ENCODE measurements at regions not wholly inside any gene's neighbourhood (a gene's known extent, or its start where the extent isn't known, plus 50 kb on each side); places are given as distances from the start of the nearest gene placed in this dataset.
"Not testable (repeated sequence)": the region's sequence is repeated elsewhere in the genome, so short reads cannot be mapped to it uniquely, and the experiment has no call there.

DNA sequence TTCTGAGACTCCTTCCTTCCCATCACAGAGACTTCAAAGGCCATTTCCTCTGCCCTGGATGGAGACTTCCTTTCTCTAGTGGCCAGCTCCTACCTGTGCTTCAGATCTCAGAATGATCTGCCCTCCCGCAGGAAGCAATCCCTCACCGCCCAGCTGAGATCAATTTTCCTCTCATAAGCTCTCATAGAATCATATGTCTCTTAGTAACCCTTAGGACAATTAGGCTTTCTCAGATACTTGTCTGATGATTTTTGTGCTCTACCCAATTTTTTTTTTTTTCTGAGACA, 212.6 kb upstream of the PRSS58 start:
- no peak for DNase-seq (ENCODE audit: low spot score)
- TF ChIP-seq, protein P1, sequence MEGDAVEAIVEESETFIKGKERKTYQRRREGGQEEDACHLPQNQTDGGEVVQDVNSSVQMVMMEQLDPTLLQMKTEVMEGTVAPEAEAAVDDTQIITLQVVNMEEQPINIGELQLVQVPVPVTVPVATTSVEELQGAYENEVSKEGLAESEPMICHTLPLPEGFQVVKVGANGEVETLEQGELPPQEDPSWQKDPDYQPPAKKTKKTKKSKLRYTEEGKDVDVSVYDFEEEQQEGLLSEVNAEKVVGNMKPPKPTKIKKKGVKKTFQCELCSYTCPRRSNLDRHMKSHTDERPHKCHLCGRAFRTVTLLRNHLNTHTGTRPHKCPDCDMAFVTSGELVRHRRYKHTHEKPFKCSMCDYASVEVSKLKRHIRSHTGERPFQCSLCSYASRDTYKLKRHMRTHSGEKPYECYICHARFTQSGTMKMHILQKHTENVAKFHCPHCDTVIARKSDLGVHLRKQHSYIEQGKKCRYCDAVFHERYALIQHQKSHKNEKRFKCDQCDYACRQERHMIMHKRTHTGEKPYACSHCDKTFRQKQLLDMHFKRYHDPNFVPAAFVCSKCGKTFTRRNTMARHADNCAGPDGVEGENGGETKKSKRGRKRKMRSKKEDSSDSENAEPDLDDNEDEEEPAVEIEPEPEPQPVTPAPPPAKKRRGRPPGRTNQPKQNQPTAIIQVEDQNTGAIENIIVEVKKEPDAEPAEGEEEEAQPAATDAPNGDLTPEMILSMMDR (IDR thresholded peaks at IDR 0.05; ENCODE audit: extremely low read depth, insufficient read depth, missing control alignments) = no peak
- in situ Hi-C loops (cut with MboI; ENCODE audit: low pct_unique_long_range_greater_than_20kb, low sequenced_read_pairs, unreplicated experiment) = no loop called here

GRCh38 chr7:142469696-142470543, 212.1 kb upstream of the PRSS58 start:
- TF ChIP-seq, protein P1 (IDR thresholded peaks at IDR 0.05; ENCODE audit: extremely low read depth, insufficient read depth, missing control alignments) = no peak
- in situ Hi-C loops (cut with MboI; ENCODE audit: low pct_unique_long_range_greater_than_20kb, low sequenced_read_pairs, unreplicated experiment) = no loop called here
- DNase-seq (ENCODE audit: low spot score) = no peak

DNA sequence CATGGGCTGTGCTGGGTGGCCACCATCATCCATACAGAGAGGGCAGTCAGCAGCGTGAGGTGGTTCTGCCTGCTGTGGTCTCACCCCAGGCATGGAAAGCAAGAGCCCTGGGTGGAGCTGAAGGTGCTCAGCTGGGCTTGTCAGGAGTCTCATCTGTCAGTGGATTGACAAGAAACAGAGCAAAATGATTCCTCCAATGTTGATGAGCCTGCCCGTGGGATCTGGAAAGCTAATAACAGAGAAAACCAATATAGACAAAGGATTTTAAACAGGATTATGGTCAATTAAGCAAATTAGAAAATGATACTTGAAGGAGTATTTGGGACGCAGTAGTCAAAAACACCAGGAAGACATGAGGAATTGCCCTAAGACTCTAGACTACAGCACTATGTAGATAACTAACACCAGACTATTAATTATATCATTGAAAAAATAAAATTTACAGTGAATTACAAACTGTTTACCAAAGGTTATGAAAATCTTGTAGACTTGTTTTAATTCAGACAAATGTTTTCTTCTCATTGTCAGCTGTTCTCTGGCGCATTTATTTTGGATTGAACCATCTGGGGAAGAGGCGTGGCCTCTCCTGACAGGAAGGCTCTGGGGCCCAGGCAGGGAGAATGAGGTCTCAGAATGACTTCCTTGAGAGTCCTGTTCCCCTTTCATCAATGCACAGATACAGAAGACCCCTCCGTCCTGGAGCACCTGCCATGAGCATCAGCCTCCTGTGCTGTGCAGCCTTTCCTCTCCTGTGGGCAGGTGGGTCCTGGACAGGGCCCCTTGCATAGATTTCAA, 211.2 kb upstream of the PRSS58 start:
- in situ Hi-C loops (cut with MboI; ENCODE audit: low pct_unique_long_range_greater_than_20kb, low sequenced_read_pairs, unreplicated experiment) = no loop called here
- no peak for DNase-seq (ENCODE audit: low spot score)

GRCh38 chr7:142467056-142467655, 209.3 kb upstream of the PRSS58 start:
- DNase-seq (ENCODE audit: low spot score); in situ Hi-C loops (cut with MboI; ENCODE audit: low pct_unique_long_range_greater_than_20kb, low sequenced_read_pairs, unreplicated experiment): not testable (repeated sequence)

More for the DNA sequence above, 211.2 kb upstream of the PRSS58 start:
- TF ChIP-seq, protein P1 (IDR thresholded peaks at IDR 0.05; ENCODE audit: extremely low read depth, insufficient read depth, missing control alignments) = no peak

- TF ChIP-seq, protein P1 (IDR thresholded peaks at IDR 0.05; ENCODE audit: extremely low read depth, insufficient read depth, missing control alignments) = no peak
- no peak for DNase-seq (ENCODE audit: low spot score)
- in situ Hi-C loops (cut with MboI; ENCODE audit: low pct_unique_long_range_greater_than_20kb, low sequenced_read_pairs, unreplicated experiment) = no loop called here
Measured at GRCh38 chr7:142463401-142463850, 205.6 kb upstream of the PRSS58 start.

DNA sequence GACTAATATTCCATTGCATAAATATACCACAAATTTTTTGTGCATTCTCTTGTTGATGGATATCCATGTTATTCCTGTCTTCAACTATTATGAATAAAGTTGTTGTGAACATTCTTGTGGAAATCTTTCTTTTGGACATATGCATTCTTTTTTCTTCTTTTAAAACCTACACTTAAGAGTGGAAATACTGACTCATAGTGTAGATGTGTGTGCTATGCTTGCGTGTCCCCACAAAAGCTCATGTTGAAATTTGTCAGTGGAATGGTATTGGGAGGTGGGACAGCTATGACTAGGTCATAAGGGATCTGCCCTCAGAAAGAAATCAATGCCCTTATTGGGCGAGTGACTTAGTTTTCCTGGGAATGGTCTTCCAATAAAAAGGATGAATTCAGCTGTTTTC, 203.6 kb upstream of the PRSS58 start:
- TF ChIP-seq, protein P1 (IDR thresholded peaks at IDR 0.05; ENCODE audit: extremely low read depth, insufficient read depth, missing control alignments) = no peak
- DNase-seq (ENCODE audit: low spot score) = no peak
- in situ Hi-C loops (cut with MboI; ENCODE audit: low pct_unique_long_range_greater_than_20kb, low sequenced_read_pairs, unreplicated experiment) = no loop called here
